Transverse colon (tissue), 4 donors: ENCODE measurements at regions not wholly inside any gene's neighbourhood (a gene's known extent, or its start where the extent isn't known, plus 50 kb on each side); places are given as distances from the start of the nearest gene placed in this dataset.

Source experiments
- DNase-seq: peaks from one replicate; pipeline ENCODE4 v3.0.0-alpha.2; 2019
- H3K27ac ChIP-seq, 4 donors: fragments of 200-600 bp; sonication (generic); 2 replicates each; pipeline ENCODE4 v1.5.1; 2016 to 2018; ENCODE audit warnings: inconsistent platforms in 4 of 4
- H3K27me3 ChIP-seq: fragments of 200-600 bp; sonication (generic); 2 replicates; pipeline ENCODE4 v1.5.1; 2017; ENCODE audit warnings: inconsistent platforms
- H3K36me3 ChIP-seq, 4 donors: fragments of 200-600 bp; sonication (generic); 2 replicates each; pipeline ENCODE4 v1.5.1; 2017 to 2019; ENCODE audit warnings: inconsistent platforms in 4 of 4
- H3K4me1 ChIP-seq, 4 donors: fragments of 200-600 bp; sonication (generic); 2 replicates each; pipeline ENCODE4 v1.5.1; 2017 to 2020; ENCODE audit warnings: inconsistent platforms in 4 of 4
- H3K4me3 ChIP-seq, 4 donors: fragments of 200-600 bp; sonication (generic); 1 replicate in 1 of 4; 2 replicates in 3 of 4; pipeline versions ENCODE4 v1.5.1 to v1.6.1; 2017 to 2019; ENCODE audit warnings: inconsistent platforms in 4 of 4
- H3K9me3 ChIP-seq, 2 donors: fragments of 200-600 bp; sonication (generic); 2 replicates each; pipeline ENCODE4 v1.5.1; 2017 to 2019; ENCODE audit warnings: inconsistent platforms in 2 of 2
- CTCF ChIP-seq, 5 experiments: fragments of 200-600 bp in 3 of 5; fragments of 450-650 bp in 2 of 5; sonication (generic) in 3 of 5; IDR thresholded peaks; 1 replicate in 2 of 5; 2 replicates in 3 of 5; pipeline ENCODE4 v1.5.1; 2016 to 2017; ENCODE audit warnings: antibody characterized with exemption in 5 of 5, inconsistent platforms in 3 of 5, mild to moderate bottlenecking in 2 of 5, moderate library complexity in 1 of 5
- EP300 ChIP-seq: sonication (generic); formaldehyde crosslinking; IDR thresholded peaks from one replicate; pipeline ENCODE4 v1.6.1; 2017; ENCODE audit warnings: antibody characterized with exemption, low read depth
- POLR2A ChIP-seq: fragments of 450-650 bp; IDR thresholded peaks from one replicate; pipeline ENCODE4 v1.6.1; 2016; ENCODE audit warnings: antibody characterized with exemption, mild to moderate bottlenecking, moderate library complexity
- POLR2AphosphoS5 ChIP-seq, 3 donors: sonication (generic); formaldehyde crosslinking; IDR thresholded peaks; one replicate each; pipeline ENCODE4 v1.6.1; 2016; ENCODE audit warnings: antibody characterized with exemption in 3 of 3
- WGBS, 2 donors: methylation state at CpG; one replicate each; pipeline ENCODE4 v1.1.5; 2018; ENCODE audit warnings: low coverage in 1 of 2; 5-methylcytosine and 5-hydroxymethylcytosine counted together
- in situ Hi-C, 4 donors: fragments of 200-750 bp; cut with MboI; loops; one replicate each; pipeline versions ENCODE4 v1.15.0 to v1.15.1; 2017; ENCODE audit warnings: low sequenced_read_pairs in 3 of 4, low pct_ligation_motif_present in 1 of 4, low pct_unique_long_range_greater_than_20kb in 1 of 4
- intact Hi-C: fragments of 100-400 bp; cut with DNase I; formaldehyde crosslinking; loops from one replicate; pipeline ENCODE4 v1.15.1; 2023; ENCODE audit warnings: low total_unique reads

- Histone ChIP-seq H3K4me1 (no peaks in the 10 kb centered on the region), H3K4me3 (no peak overlapping the region), H3K9me3 (no peaks in the 10 kb centered on the region), H3K27ac (no peak overlapping the region), H3K36me3 (no peaks in the 10 kb centered on the region), H3K27me3 (no peaks in the 10 kb centered on the region)
- in situ Hi-C loops, result no loop called here
- WGBS, 2 donors, result 76 to 87% methylated on average over 1 of the region's 1 CpG
- intact Hi-C loops, result no loop called here
- TF ChIP-seq CTCF (IDR thresholded peaks at IDR 0.05) (no peak), POLR2A (no peak), EP300 (no peak), POLR2AphosphoS5 (IDR thresholded peaks at IDR 0.05) (no peak)
- DNase-seq, result no peak
Measured at GRCh38 chr10:89114846-89115625, 92.1 kb downstream of the CH25H start.

GRCh38 chr10:89102735-89103134, 104.4 kb downstream of the CH25H start:
- H3K27ac ChIP-seq, result peak overlapping the region in 2 of 4 donors; percentile 7 to 9
- WGBS, 2 donors, result 87% methylated on average over 3 of the region's 3 CpGs; no CpG with 5 or more reads in 1 of the 2 donors
- H3K36me3 ChIP-seq, result no peaks in the 10 kb centered on the region
- H3K9me3 ChIP-seq, result peaks cover 0 to 4% of the 10 kb centered on the region in 2 donors
- intact Hi-C loops, result no loop called here
- H3K4me3 ChIP-seq, result no peak overlapping the region
- H3K4me1 ChIP-seq, result peaks cover 0 to 7% (median 0%) of the 10 kb centered on the region in 4 donors
- in situ Hi-C loops, result no loop called here
- DNase-seq, result no peak
- no peaks in the 10 kb centered on the region for H3K27me3 ChIP-seq
- TF ChIP-seq POLR2AphosphoS5 (IDR thresholded peaks at IDR 0.05) (no peak), EP300 (no peak), POLR2A (no peak), CTCF (IDR thresholded peaks at IDR 0.05) (no peak)

- TF ChIP-seq CTCF (IDR thresholded peaks at IDR 0.05) (no peak), POLR2A (no peak), EP300 (no peak), POLR2AphosphoS5 (IDR thresholded peaks at IDR 0.05) (no peak)
- no peaks in the 10 kb centered on the region for H3K9me3 ChIP-seq
- in situ Hi-C loops, result no loop called here
- H3K4me1 ChIP-seq, result peaks cover 0 to 7% (median 0%) of the 10 kb centered on the region in 4 donors
- no peak for DNase-seq
- H3K4me3 ChIP-seq, result no peak overlapping the region
- no peaks in the 10 kb centered on the region for H3K36me3 ChIP-seq
- no peak overlapping the region for H3K27ac ChIP-seq
- 74 to 75% methylated on average over 2 to 4 of the region's 4 CpGs for WGBS, 2 donors
- H3K27me3 ChIP-seq, result no peaks in the 10 kb centered on the region
- intact Hi-C loops, result no loop called here
Measured at GRCh38 chr10:89101943-89102342, 105.2 kb downstream of the CH25H start.

GRCh38 chr10:89100680-89101079, 106.4 kb downstream of the CH25H start:
- in situ Hi-C loops, result no loop called here
- intact Hi-C loops, result no loop called here
- H3K27me3 ChIP-seq, result no peaks in the 10 kb centered on the region
- peaks cover 0 to 15% (median 2%) of the 10 kb centered on the region in 4 donors for H3K4me1 ChIP-seq
- TF ChIP-seq EP300 (no peak), POLR2AphosphoS5 (IDR thresholded peaks at IDR 0.05) (no peak), CTCF (IDR thresholded peaks at IDR 0.05) (no peak), POLR2A (no peak)
- 63 to 74% methylated on average over 4 of the region's 4 CpGs for WGBS, 2 donors
- no peak overlapping the region for H3K4me3 ChIP-seq
- peak overlapping the region in 2 of 4 donors; percentile 8 to 9 for H3K27ac ChIP-seq
- DNase-seq, result no peak
- no peaks in the 10 kb centered on the region for H3K9me3 ChIP-seq
- no peaks in the 10 kb centered on the region for H3K36me3 ChIP-seq
